Upper lobe of left lung (tissue), 6 donors: ENCODE measurements at regions not wholly inside any gene's neighbourhood (a gene's known extent, or its start where the extent isn't known, plus 50 kb on each side); places are given as distances from the start of the nearest gene placed in this dataset.
A peak's percentile ranks its signal among the peaks of the same experiment; 100 is the strongest.

Source experiments
- ATAC-seq, 2 donors: fragments of 200-7000 bp; cut with Tn5 transposase; one replicate each; pipeline ENCODE4 v1.9.1; 2022; ENCODE audit warnings: mild to moderate bottlenecking in 2 of 2, moderate library complexity in 2 of 2; ENCODE audit not compliant: low FRiP score in 2 of 2
- DNase-seq, 2 donors: peaks; one replicate each; pipeline ENCODE4 v3.0.0-alpha.2; 2019 to 2020
- H3K27ac ChIP-seq, 4 donors: fragments of 200-600 bp; sonication (generic); one replicate each; pipeline ENCODE4 v1.5.1; 2016 to 2019
- H3K27me3 ChIP-seq, 4 donors: fragments of 200-600 bp; sonication (generic); one replicate each; pipeline ENCODE4 v1.5.1; 2017 to 2019
- H3K36me3 ChIP-seq, 4 donors: fragments of 200-600 bp; sonication (generic); one replicate each; pipeline ENCODE4 v1.5.1; 2016 to 2019
- H3K4me1 ChIP-seq, 4 donors: fragments of 200-600 bp; sonication (generic); one replicate each; pipeline ENCODE4 v1.5.1; 2018 to 2019
- H3K4me3 ChIP-seq, 4 donors: fragments of 200-600 bp; sonication (generic); one replicate each; pipeline ENCODE4 v1.5.1; 2017 to 2019; ENCODE audit warnings: mild to moderate bottlenecking in 2 of 4, moderate library complexity in 1 of 4
- H3K9me3 ChIP-seq, 4 donors: fragments of 200-600 bp; sonication (generic); one replicate each; pipeline ENCODE4 v1.5.1; 2018 to 2019
- EP300 ChIP-seq, 4 donors: sonication (generic); formaldehyde crosslinking; IDR thresholded peaks; one replicate each; pipeline ENCODE4 v1.5.1; 2017; ENCODE audit warnings: antibody characterized with exemption in 4 of 4, control low read depth in 2 of 4
- POLR2A ChIP-seq, 4 donors: fragments of 450-650 bp; IDR thresholded peaks; one replicate each; pipeline ENCODE4 v1.5.1; 2016 to 2017; ENCODE audit warnings: antibody characterized with exemption in 4 of 4, mild to moderate bottlenecking in 2 of 4
- POLR2AphosphoS5 ChIP-seq, 2 donors: sonication (generic); formaldehyde crosslinking; IDR thresholded peaks; one replicate each; pipeline ENCODE4 v1.5.1; 2017; ENCODE audit warnings: antibody characterized with exemption in 2 of 2
- WGBS, 2 donors: methylation state at CpG; one replicate each; pipeline ENCODE4 v1.1.5; 2017 to 2018; 5-methylcytosine and 5-hydroxymethylcytosine counted together
- TF ChIP-seq, protein P1 (sequence below), 6 experiments: fragments of 450-650 bp in 4 of 6; fragments of 200-600 bp in 2 of 6; sonication (generic) in 2 of 6; IDR thresholded peaks; one replicate each; pipeline ENCODE4 v1.5.1; 2016 to 2019; ENCODE audit warnings: antibody characterized with exemption in 6 of 6
- donor health status: DM: no; HTN: no; CAD: no; lungs with moderate emphysema.
- donor health status: DM: no; HTN: yes; CAD: no; lungs with severe emphysema.

DNA sequence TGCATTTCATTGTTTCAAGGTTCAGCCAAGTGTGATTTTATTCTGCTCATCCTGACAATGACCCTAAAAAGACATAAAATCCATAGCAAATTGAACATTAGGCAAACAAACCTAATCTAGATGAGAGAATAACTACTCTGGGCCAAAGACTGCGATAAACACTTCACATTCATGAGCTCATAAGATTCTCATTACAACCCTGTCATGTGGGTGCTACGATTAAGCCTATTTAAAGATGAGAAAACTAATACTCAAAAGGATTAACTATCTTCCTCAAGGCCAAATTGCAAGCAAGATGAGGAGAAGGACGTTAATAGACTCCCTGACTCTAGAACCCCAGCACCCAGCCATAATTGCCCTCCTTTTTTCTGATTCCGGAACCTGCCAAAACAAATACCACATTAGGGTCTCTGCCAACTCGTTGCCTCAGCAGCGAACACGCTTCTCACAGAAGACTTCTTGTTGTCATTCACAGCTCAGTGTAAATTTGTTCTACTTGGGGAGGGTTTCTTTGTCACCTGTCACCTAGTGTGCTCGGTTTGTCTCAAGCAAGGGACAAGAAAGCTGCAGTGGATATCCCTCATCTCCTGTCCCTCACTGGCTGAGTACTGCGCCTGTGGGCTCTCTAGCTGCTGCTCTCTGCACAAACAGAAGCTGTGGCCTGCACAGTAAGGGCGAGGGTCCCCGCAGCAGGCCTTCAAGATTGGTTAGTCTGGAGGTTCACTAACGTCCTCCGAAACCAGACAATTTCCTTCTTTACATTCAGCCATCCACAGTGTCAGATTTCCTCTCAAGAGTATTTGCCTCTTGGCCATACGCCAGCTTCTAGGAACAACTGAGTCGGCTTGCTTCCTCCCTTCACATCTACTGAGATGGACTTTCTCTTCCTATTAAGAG is 200.0 kb upstream of the UBE2E2 start:
- Histone ChIP-seq H3K9me3 (no peaks in the 10 kb centered on the region), H3K27me3 (no peaks in the 10 kb centered on the region), H3K4me1 (peaks cover 0 to 8% (median 3%) of the 10 kb centered on the region in 4 donors), H3K36me3 (no peaks in the 10 kb centered on the region), H3K27ac (no peak overlapping the region), H3K4me3 (no peak overlapping the region)
- TF ChIP-seq, protein P1, sequence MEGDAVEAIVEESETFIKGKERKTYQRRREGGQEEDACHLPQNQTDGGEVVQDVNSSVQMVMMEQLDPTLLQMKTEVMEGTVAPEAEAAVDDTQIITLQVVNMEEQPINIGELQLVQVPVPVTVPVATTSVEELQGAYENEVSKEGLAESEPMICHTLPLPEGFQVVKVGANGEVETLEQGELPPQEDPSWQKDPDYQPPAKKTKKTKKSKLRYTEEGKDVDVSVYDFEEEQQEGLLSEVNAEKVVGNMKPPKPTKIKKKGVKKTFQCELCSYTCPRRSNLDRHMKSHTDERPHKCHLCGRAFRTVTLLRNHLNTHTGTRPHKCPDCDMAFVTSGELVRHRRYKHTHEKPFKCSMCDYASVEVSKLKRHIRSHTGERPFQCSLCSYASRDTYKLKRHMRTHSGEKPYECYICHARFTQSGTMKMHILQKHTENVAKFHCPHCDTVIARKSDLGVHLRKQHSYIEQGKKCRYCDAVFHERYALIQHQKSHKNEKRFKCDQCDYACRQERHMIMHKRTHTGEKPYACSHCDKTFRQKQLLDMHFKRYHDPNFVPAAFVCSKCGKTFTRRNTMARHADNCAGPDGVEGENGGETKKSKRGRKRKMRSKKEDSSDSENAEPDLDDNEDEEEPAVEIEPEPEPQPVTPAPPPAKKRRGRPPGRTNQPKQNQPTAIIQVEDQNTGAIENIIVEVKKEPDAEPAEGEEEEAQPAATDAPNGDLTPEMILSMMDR (IDR thresholded peaks at IDR 0.05), result no peak
- no peak for TF ChIP-seq POLR2A (IDR thresholded peaks at IDR 0.05)
- no peak for TF ChIP-seq EP300 (IDR thresholded peaks at IDR 0.05)
- TF ChIP-seq POLR2AphosphoS5 (IDR thresholded peaks at IDR 0.05), result no peak
- DNase-seq, result peak in 1 of 2 donors; percentile 37
- peak; percentile 35 to 48 for ATAC-seq
- 51 to 57% methylated on average over 14 to 15 of the region's 15 CpGs for WGBS, 2 donors

DNA sequence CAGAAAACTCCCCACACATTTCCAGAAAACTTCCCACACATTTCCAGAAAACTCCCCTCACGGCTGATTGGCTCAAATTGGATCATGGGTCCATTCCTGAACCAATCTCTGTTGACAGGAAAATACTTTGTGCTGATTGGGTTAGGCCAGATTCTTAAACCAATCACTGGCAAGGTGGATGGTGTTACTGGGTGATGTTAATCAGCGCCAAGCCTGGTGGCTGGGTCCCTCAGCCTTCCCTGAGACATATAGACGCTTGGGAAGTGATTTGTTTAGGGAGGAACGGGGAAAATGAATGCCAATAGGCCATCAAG is 199.4 kb upstream of the UBE2E2 start:
- ATAC-seq, result no peak
- 78 to 87% methylated on average over 4 of the region's 4 CpGs for WGBS, 2 donors

DNA sequence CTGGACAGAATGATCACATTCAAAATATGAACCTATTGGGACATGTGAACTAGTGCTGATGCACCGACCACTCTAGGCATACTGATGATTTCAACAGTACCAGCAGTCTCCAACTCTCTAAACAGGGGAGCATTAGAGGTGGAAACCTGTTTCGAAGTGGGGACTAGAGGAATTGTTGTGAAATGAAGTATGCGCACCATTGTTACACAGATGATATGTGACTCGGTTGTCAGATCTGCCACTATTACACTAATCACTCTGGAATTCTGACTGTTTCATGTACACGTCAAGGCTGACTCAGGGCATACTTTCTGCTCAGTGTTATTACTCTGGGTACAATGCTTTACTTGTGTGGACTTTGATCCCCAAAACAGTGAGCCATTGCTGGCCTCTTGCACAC is 198.2 kb upstream of the UBE2E2 start:
- H3K27ac ChIP-seq, result no peak overlapping the region
- no peaks in the 10 kb centered on the region for H3K27me3 ChIP-seq
- no peaks in the 10 kb centered on the region for H3K36me3 ChIP-seq
- H3K4me1 ChIP-seq, result peaks cover 0 to 8% (median 3%) of the 10 kb centered on the region in 4 donors
- DNase-seq (no peak), ATAC-seq (no peak)
- no peak overlapping the region for H3K4me3 ChIP-seq
- TF ChIP-seq, protein P1 (IDR thresholded peaks at IDR 0.05), result no peak
- TF ChIP-seq POLR2A (IDR thresholded peaks at IDR 0.05) (no peak), EP300 (IDR thresholded peaks at IDR 0.05) (no peak), POLR2AphosphoS5 (IDR thresholded peaks at IDR 0.05) (no peak)
- no peaks in the 10 kb centered on the region for H3K9me3 ChIP-seq
- 92 to 94% methylated on average over 5 of the region's 5 CpGs for WGBS, 2 donors

More for the DNA sequence above, 199.4 kb upstream of the UBE2E2 start:
- Histone ChIP-seq H3K36me3 (no peaks in the 10 kb centered on the region), H3K9me3 (no peaks in the 10 kb centered on the region), H3K27me3 (no peaks in the 10 kb centered on the region), H3K27ac (no peak overlapping the region), H3K4me1 (peaks cover 0 to 8% (median 3%) of the 10 kb centered on the region in 4 donors), H3K4me3 (no peak overlapping the region)
- TF ChIP-seq EP300 (IDR thresholded peaks at IDR 0.05) (no peak), POLR2A (IDR thresholded peaks at IDR 0.05) (no peak), POLR2AphosphoS5 (IDR thresholded peaks at IDR 0.05) (no peak)
- TF ChIP-seq, protein P1 (IDR thresholded peaks at IDR 0.05), result no peak
- no peak for DNase-seq

DNA sequence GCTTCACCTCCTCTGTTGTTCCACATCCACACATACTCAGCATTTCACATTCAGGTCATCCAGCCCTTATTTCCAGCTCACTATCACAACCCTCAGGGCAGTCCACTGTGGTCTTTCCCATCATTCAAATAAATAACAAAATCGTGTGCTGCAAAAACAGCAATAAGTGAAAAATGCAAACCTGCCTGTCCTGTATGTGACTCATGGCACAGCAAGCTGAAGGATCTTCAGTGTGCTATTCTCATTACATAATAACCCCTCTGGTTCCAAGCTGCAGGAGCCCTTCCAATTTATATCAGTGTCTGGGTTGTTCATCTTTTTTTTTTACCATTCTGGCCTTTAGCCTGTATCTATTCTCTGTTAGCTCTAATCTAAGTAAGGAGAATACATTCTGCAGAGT is 185.3 kb upstream of the UBE2E2 start:
- no peaks in the 10 kb centered on the region for H3K27me3 ChIP-seq
- TF ChIP-seq POLR2AphosphoS5 (IDR thresholded peaks at IDR 0.05) (no peak), POLR2A (IDR thresholded peaks at IDR 0.05) (no peak), EP300 (IDR thresholded peaks at IDR 0.05) (no peak)
- TF ChIP-seq, protein P1 (IDR thresholded peaks at IDR 0.05), result no peak
- no peaks in the 10 kb centered on the region for H3K4me1 ChIP-seq
- no peaks in the 10 kb centered on the region for H3K9me3 ChIP-seq
- DNase-seq, result no peak
- H3K36me3 ChIP-seq, result no peaks in the 10 kb centered on the region
- H3K4me3 ChIP-seq, result no peak overlapping the region
- WGBS, 2 donors, result 50 to 58% methylated on average over 1 of the region's 1 CpG
- peak in 1 of 2 donors; percentile 85 for ATAC-seq
- no peak overlapping the region for H3K27ac ChIP-seq
